Suprapubic skin (tissue), 4 donors: ENCODE measurements at regions not wholly inside any gene's neighbourhood (a gene's known extent, or its start where the extent isn't known, plus 50 kb on each side); places are given as distances from the start of the nearest gene placed in this dataset.

Source experiments
- CTCF ChIP-seq, 2 donors: fragments of 200-600 bp in 1 of 2; fragments of 450-650 bp in 1 of 2; sonication (generic) in 1 of 2; IDR thresholded peaks; one replicate each; pipeline ENCODE4 v1.5.1; 2016 to 2019; ENCODE audit warnings: antibody characterized with exemption in 2 of 2, mild to moderate bottlenecking in 1 of 2, moderate library complexity in 1 of 2
- EP300 ChIP-seq: sonication (generic); formaldehyde crosslinking; IDR thresholded peaks from one replicate; pipeline ENCODE4 v1.6.1; 2017; ENCODE audit warnings: antibody characterized with exemption
- POLR2A ChIP-seq, 2 donors: fragments of 450-650 bp; IDR thresholded peaks; one replicate each; pipeline ENCODE4 v1.6.1; 2017; ENCODE audit warnings: antibody characterized with exemption in 2 of 2, mild to moderate bottlenecking in 2 of 2, moderate library complexity in 2 of 2
- POLR2AphosphoS5 ChIP-seq, 3 donors: sonication (generic); formaldehyde crosslinking; IDR thresholded peaks; one replicate each; pipeline ENCODE4 v1.6.1; 2017; ENCODE audit warnings: antibody characterized with exemption in 3 of 3

DNA sequence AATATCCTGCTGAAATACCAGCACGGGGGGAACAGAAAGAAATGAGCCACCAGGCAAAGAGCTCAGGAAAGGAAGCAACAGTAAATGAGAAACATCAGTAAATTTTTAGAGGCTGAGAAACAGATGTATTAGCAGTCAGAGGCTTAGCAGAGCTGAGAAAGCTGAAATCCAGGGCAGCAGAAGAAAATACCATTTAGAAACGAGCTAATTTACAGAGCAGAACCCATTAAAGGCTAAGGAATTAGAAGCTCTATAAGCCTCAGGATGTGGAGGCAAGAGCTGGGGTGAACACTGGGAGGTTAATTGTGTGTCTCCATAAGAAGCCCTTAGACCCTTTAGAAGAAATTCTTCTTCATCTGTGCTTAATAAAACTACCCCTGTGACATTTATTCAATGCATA is 178.6 kb upstream of the RGS17 start:
- TF ChIP-seq CTCF (IDR thresholded peaks at IDR 0.05), result no peak
- TF ChIP-seq POLR2AphosphoS5 (IDR thresholded peaks at IDR 0.05), result no peak
- no peak for TF ChIP-seq EP300
- no peak for TF ChIP-seq POLR2A (IDR thresholded peaks at IDR 0.05)
